CD1c-positive myeloid dendritic cell (primary cell): ENCODE measurements at regions not wholly inside any gene's neighbourhood (a gene's known extent, or its start where the extent isn't known, plus 50 kb on each side); places are given as distances from the start of the nearest gene placed in this dataset.
"Not testable (repeated sequence)": the region's sequence is repeated elsewhere in the genome, so short reads cannot be mapped to it uniquely, and the experiment has no call there.

Source experiments
- DNase-seq: peaks from one replicate; pipeline ENCODE4 v3.0.0-alpha.2; 2016; ENCODE audit errors: extremely low spot score

DNA sequence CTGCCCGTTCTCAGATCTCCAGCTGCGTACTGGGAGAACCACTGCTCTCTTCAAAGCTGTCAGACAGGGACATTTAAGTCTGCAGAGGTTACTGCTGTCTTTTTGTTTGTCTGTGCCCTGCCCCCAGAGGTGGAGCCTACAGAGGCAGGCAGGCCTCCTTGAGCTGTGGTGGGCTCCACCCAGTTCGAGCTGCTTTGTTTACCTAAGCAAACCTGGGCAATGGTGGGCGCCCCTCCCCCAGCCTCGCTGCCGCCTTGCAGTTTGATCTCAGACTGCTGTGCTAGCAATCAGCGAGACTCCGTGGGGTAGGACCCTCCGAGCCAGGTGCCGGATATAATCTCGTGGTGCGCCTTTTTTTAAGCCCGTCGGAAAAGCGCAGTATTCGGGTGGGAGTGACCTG, 66.2 kb upstream of the GPR141 start:
- DNase-seq: not testable (repeated sequence)

DNA sequence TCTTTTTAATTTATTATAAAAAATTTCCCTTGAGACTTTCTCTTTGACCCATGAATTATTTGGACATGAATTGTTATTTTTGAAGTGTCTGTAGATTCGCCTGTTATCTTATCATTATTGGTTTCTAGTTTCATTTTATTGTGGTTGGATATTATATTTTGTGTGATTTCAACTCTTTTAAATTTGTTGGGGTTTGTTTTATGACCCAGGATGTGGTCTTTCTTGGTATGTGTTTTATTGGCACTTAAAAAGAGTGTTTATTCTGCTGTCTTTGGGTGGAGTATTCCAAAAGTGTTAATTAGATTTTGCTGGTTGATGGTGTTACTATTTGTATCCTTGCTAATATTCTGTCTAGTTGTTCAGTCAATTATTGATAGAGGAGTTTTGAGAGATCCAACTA, 50.5 kb upstream of the GPR141 start:
- DNase-seq: no peak
